ENCODE measurements at regions not wholly inside any gene's neighbourhood (a gene's known extent, or its start where the extent isn't known, plus 50 kb on each side); places are given as distances from the start of the nearest gene placed in this dataset.
A peak's percentile ranks its signal among the peaks of the same experiment; 100 is the strongest.

DNA sequence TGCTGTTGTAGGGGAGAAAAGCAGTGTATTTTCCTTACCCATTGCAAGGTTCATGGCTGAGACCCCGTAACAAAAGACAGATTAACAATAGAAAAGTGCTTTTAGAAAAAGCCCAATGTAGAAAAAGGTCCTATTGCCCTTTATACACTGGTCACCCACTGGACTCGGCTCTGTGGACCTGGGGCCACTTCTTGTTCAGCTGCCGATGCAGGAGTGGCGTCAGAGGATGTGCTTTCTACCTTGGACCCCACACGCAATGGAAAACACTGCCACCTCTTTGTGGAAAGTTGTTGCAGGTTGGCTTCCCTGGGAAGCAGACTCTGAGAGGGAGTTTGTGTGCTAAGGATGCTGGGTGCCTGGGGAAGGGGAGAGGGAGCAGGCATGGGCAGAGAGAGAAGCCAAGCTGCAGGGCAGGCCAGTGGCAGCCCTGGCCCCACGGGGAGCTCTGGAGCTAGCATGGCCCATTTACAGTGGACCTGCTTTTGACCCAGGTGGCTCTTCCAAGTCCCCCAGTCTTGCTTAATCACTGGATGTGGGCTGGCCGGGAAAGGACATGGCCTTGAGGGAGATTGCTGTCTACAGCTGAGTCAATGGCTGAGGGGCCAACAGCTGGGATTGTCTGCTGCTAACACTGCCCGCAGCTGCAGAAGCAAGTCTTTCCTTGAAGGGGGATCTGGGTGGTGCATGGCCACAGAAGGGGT, 142.9 kb downstream of the CDC5L start:
- ATAC-seq (peak; percentile 68), DNase-seq (no peak)
- intact Hi-C loops (cut with micrococcal nuclease): no loop called here

GRCh38 chr6:44530910-44531234, 143.4 kb downstream of the CDC5L start:
- intact Hi-C loops (cut with micrococcal nuclease): no loop called here
- DNase-seq: no peak
- no peak for ATAC-seq

- DNase-seq (no peak), ATAC-seq (no peak)
- intact Hi-C loops (cut with micrococcal nuclease): no loop called here
Observed at GRCh38 chr6:44531442-44532015, 144.0 kb downstream of the CDC5L start.

DNA sequence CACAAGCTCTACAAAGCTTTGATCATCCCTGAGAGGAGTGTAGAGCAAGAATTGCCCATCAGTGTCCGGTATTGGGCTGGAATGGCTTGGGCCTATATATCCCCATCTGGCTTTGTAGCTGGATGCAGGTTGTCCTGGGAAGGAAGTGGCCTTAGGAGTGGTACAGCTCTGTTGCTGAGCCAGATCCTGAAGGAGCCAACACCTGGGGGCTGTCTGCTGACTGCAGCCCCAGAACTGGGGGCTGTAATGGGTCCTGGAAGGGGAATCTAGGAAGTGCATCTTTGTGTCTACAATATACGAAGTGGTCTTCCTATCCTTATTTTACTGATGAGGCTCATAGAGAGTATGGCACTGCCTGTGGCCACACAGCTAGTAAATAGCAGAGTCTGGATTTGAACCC, 145.9 kb downstream of the CDC5L start:
- intact Hi-C loops (cut with micrococcal nuclease): no loop called here
- DNase-seq (no peak), ATAC-seq (no peak)

- intact Hi-C loops (cut with micrococcal nuclease): no loop called here
- no peak for DNase-seq
- no peak for ATAC-seq
Observed at GRCh38 chr6:44534291-44534690, 146.8 kb downstream of the CDC5L start.

DNA sequence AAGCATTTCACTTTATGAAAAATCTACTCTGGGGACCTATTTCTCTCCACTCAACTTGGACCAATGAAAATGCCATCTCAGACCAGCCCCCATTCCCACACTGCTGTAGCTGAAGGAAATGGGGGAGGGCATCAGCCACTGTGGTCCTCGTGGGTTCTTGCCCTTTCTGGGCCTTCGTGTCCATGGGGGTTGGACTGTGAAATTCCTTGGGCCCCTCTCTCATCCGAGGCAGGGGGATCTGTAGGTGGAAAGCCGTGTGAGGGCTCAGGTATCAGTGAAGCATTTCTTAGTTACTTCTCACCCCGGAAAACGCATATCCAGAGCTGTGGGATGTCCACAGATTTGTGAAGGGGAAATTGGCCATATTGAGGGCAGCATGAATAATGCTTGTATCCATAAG, 147.9 kb downstream of the CDC5L start:
- intact Hi-C loops (cut with micrococcal nuclease): no loop called here
- ATAC-seq: no peak
- no peak for DNase-seq

- ATAC-seq (no peak), DNase-seq (no peak)
- intact Hi-C loops (cut with micrococcal nuclease): no loop called here
Observed at GRCh38 chr6:44535967-44536366, 148.5 kb downstream of the CDC5L start.

- intact Hi-C loops (cut with micrococcal nuclease): no loop called here
- DNase-seq (no peak), ATAC-seq (no peak)
Observed at GRCh38 chr6:44537306-44538049, 150.0 kb downstream of the CDC5L start.

- ATAC-seq (no peak), DNase-seq (no peak)
- intact Hi-C loops (cut with micrococcal nuclease): no loop called here
Observed at GRCh38 chr6:44538131-44538806, 150.8 kb downstream of the CDC5L start.

- no peak for ATAC-seq
- DNase-seq: no peak
- intact Hi-C loops (cut with micrococcal nuclease): no loop called here
Observed at GRCh38 chr6:44538807-44539201, 151.3 kb downstream of the CDC5L start.

DNA sequence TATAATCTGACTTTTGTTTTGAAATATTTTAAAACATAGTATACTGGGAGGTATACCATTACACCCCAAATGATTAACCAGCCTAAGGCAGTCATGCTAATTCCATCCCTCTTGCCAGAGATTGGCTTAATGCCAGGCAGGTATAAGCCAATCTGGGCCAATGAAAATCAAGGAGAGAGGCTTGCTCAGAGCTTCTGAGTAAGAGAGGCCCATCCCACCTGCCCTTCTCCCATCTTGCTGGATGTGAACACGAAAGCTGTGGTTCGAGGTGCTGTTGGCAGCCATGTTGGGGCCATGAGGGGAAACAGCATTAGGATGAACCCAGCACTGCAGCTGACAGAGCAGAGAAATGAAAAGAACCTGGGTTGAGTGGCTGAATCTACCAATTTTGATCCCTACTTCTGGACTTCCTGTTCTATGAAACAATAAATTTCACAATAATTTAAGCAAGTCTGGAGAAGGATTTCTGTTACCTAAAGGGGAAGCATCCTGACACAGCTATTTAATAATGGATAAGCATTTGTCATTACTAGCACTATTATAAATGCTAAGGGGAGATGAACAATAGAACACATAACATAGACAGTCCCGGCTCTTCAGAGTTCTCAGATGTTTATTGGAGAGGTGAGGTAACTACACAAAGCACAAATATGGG, 152.3 kb downstream of the CDC5L start:
- intact Hi-C loops (cut with micrococcal nuclease): no loop called here
- ATAC-seq (no peak), DNase-seq (no peak)

DNA sequence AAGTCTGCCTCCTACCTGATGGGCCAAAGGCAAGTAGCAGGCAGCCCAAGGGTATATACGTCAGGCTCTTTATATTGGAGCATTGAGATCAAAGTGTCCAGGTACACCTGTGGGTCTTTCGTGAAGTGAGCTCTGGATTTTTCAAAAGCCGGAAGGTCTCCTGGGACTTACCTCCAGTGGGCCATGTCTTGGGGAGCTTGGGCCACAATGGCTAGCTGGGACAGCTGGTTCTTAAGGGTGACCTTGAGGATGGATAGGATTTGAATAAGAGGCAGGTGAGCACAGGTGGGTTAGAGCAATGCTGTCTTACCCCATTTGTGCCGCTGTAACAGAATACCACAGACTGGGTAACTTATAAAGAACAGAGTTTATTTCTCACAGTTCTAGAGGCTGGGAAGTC, 153.4 kb downstream of the CDC5L start:
- intact Hi-C loops (cut with micrococcal nuclease): no loop called here
- ATAC-seq (no peak), DNase-seq (no peak)

- no peak for DNase-seq
- no peak for ATAC-seq
- intact Hi-C loops (cut with micrococcal nuclease): no loop called here
Observed at GRCh38 chr6:44542401-44543116, 155.1 kb downstream of the CDC5L start.

GRCh38 chr6:44543664-44544063, 156.2 kb downstream of the CDC5L start:
- DNase-seq (no peak), ATAC-seq (no peak)
- intact Hi-C loops (cut with micrococcal nuclease): no loop called here

DNA sequence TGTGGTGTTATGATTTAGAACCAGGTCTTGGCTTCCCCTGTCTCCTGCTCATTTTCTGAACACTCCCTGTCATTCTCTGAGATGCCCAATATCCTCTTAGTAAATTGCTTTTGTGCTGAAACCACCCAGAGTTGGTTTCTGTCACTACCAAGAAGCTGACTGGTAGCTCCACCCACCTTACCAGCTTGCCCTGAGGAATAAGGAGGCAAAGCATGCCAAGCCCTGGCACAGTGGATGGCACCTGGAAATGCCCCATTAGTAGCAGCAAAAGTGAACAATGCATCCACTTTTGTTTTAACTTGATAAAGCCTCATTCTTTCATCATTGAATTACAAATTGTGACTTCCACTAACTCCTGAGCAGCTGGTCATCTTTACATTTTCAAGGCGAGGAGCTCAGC, 157.7 kb downstream of the CDC5L start:
- no peak for DNase-seq
- intact Hi-C loops (cut with micrococcal nuclease): no loop called here
- no peak for ATAC-seq

GRCh38 chr6:44548319-44548718, 160.8 kb downstream of the CDC5L start:
- intact Hi-C loops (cut with micrococcal nuclease): no loop called here
- DNase-seq: no peak
- no peak for ATAC-seq

DNA sequence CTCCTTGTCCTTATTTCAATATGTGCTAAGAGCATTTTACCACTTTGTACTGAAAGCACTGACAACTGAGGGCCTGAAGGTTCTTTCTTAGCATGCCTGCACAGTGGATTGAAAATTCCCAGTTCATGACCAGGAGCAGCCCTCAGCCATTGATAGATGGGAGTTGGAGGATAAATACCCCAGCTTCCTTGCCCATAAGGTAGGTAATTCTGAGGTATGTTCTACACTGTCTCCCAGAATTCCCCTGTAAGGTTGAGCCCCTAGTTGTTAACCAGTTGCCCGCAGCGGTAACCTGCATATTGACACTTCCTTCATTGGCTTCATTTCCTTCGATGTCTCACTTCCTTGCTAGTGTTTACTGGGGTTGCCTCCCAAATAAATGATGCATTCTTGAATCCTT, 162.0 kb downstream of the CDC5L start:
- DNase-seq (no peak), ATAC-seq (no peak)
- intact Hi-C loops (cut with micrococcal nuclease): no loop called here

GRCh38 chr6:44554194-44554593, 166.7 kb downstream of the CDC5L start:
- intact Hi-C loops (cut with micrococcal nuclease): no loop called here
- DNase-seq: no peak
- ATAC-seq: no peak

DNA sequence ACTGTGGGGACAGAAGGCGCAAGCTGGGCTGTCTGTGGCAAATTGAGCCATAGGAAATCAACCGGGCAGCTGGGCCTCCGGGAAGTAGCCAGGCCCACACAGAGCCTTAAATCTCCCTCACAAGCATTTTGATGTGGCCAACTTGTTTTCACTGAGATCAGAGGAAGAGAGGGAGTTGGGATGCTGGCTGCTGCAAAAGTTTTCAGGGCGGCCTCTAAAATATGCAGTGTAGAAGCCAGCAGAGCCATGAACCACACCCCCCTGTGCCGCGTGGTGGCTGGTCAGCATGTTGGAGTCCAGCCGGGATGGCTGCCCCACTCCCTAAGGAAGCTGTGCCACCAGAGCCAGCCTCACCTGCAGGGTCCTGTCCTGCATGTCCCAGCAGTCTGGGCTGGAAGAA, 167.4 kb downstream of the CDC5L start:
- ATAC-seq (no peak), DNase-seq (no peak)
- intact Hi-C loops (cut with micrococcal nuclease): no loop called here
